ENCODE measurements at regions not wholly inside any gene's neighbourhood (a gene's known extent, or its start where the extent isn't known, plus 50 kb on each side); places are given as distances from the start of the nearest gene placed in this dataset.

GRCh38 chr3:168794427-168794826 is 698.7 kb upstream of the GOLIM4 start:
- TF ChIP-seq CTCF (IDR thresholded peaks at IDR 0.05; ENCODE audit: low read length) (no peak), EZH2 (optimal IDR thresholded peaks at IDR 0.05; ENCODE audit: low read depth, low read length) (no peak)

Measured in MM.1S (cell line).